ENCODE measurements at regions not wholly inside any gene's neighbourhood (a gene's known extent, or its start where the extent isn't known, plus 50 kb on each side); places are given as distances from the start of the nearest gene placed in this dataset.

DNA sequence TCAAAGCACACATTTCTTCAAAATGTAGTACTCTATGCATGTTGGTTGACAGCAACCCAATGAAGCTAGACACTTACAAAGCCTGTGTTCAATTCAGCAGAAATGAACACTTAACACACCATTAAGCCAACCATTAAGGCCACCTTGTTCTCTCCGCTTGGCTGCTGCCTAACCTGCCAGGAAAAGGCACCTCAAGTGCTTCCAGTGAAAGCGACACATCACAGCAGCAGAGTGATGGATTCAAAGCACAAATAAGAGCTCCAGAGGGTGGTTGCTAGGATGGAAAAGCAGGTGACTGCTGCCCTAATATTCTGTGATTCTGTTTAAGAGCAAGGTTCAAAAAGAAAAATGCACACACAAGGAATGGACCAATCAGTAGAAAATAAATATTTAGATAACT, 81.5 kb upstream of the GNAI1 start:
- TF ChIP-seq, protein P1, sequence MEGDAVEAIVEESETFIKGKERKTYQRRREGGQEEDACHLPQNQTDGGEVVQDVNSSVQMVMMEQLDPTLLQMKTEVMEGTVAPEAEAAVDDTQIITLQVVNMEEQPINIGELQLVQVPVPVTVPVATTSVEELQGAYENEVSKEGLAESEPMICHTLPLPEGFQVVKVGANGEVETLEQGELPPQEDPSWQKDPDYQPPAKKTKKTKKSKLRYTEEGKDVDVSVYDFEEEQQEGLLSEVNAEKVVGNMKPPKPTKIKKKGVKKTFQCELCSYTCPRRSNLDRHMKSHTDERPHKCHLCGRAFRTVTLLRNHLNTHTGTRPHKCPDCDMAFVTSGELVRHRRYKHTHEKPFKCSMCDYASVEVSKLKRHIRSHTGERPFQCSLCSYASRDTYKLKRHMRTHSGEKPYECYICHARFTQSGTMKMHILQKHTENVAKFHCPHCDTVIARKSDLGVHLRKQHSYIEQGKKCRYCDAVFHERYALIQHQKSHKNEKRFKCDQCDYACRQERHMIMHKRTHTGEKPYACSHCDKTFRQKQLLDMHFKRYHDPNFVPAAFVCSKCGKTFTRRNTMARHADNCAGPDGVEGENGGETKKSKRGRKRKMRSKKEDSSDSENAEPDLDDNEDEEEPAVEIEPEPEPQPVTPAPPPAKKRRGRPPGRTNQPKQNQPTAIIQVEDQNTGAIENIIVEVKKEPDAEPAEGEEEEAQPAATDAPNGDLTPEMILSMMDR (IDR thresholded peaks at IDR 0.05), result no peak
- TF ChIP-seq POLR2A (IDR thresholded peaks at IDR 0.05), result no peak

All from Peyer's patch (tissue), 4 donors.